Activated T-cell treated with anti-CD3 and anti-CD28 coated beads, Interleukin-2, amount 50 U/mL, for 72 hours (primary cell): ENCODE measurements at regions not wholly inside any gene's neighbourhood (a gene's known extent, or its start where the extent isn't known, plus 50 kb on each side); places are given as distances from the start of the nearest gene placed in this dataset.

Experiments used
- ATAC-seq, 2 donors: fragments of 150-1000 bp; cut with Tn5 transposase; replicated peaks in 1 of 2; 2 replicates each; pipeline ENCODE4 v1.10.0; 2021; ENCODE audit warnings: moderate library complexity in 2 of 2, mild to moderate bottlenecking in 1 of 2
- DNase-seq, 2 donors: peaks; one replicate each; pipeline ENCODE4 v3.0.0; 2021 to 2022; ENCODE audit warnings: mixed read lengths in 1 of 2
- H3K27ac Mint-ChIP-seq: one replicate; pipeline ENCODE4 v1.8.0; 2022; ENCODE audit warnings: mild to moderate bottlenecking, moderate library complexity, mixed read lengths
- H3K27me3 Mint-ChIP-seq: one replicate; pipeline ENCODE4 v1.8.0; 2022; ENCODE audit warnings: low read depth, mixed read lengths
- H3K36me3 Mint-ChIP-seq, 2 donors: one replicate each; pipeline ENCODE4 v1.8.0; 2022; ENCODE audit warnings: mixed read lengths in 2 of 2, mild to moderate bottlenecking in 1 of 2; ENCODE audit not compliant: insufficient read depth in 2 of 2
- H3K4me1 Mint-ChIP-seq: one replicate; pipeline ENCODE4 v1.8.0; 2022; ENCODE audit warnings: low read depth, mixed read lengths
- H3K4me3 Mint-ChIP-seq, 2 donors: one replicate each; pipeline ENCODE4 v1.8.0; 2022; ENCODE audit warnings: mild to moderate bottlenecking in 2 of 2, mixed read lengths in 2 of 2, moderate library complexity in 2 of 2
- H3K9me3 Mint-ChIP-seq, 2 donors: one replicate each; pipeline ENCODE4 v1.8.0; 2022; ENCODE audit warnings: mixed read lengths in 2 of 2

GRCh38 chr13:103941506-103942140 lies 875.4 kb upstream of the SLC10A2 start:
- Mint-ChIP-seq H3K36me3 (no peaks in the 10 kb centered on the region), H3K27ac (no peak overlapping the region), H3K27me3 (no peaks in the 10 kb centered on the region), H3K9me3 (peaks cover 0 to 2% of the 10 kb centered on the region in 2 donors), H3K4me1 (no peaks in the 10 kb centered on the region), H3K4me3 (no peak overlapping the region)
- DNase-seq (no peak), ATAC-seq (no peak)

- Mint-ChIP-seq H3K9me3 (no peaks in the 10 kb centered on the region), H3K36me3 (no peaks in the 10 kb centered on the region), H3K4me1 (no peaks in the 10 kb centered on the region), H3K27me3 (no peaks in the 10 kb centered on the region), H3K4me3 (no peak overlapping the region), H3K27ac (no peak overlapping the region)
- ATAC-seq: no peak
- no peak for DNase-seq
These were observed 868.9 kb upstream of the SLC10A2 start for GRCh38 chr13:103935117-103935516.

GRCh38 chr13:103931885-103932284 lies 865.7 kb upstream of the SLC10A2 start:
- no peaks in the 10 kb centered on the region for H3K27me3 Mint-ChIP-seq
- ATAC-seq (no peak), DNase-seq (no peak)
- no peak overlapping the region for H3K4me3 Mint-ChIP-seq
- H3K27ac Mint-ChIP-seq: no peak overlapping the region
- H3K36me3 Mint-ChIP-seq: no peaks in the 10 kb centered on the region
- H3K4me1 Mint-ChIP-seq: no peaks in the 10 kb centered on the region
- H3K9me3 Mint-ChIP-seq: no peaks in the 10 kb centered on the region

- Mint-ChIP-seq H3K27me3 (no peaks in the 10 kb centered on the region), H3K36me3 (no peaks in the 10 kb centered on the region), H3K4me3 (no peak overlapping the region), H3K4me1 (no peaks in the 10 kb centered on the region), H3K9me3 (no peaks in the 10 kb centered on the region), H3K27ac (no peak overlapping the region)
- DNase-seq: no peak
- ATAC-seq: no peak
These were observed 865.2 kb upstream of the SLC10A2 start for GRCh38 chr13:103931331-103931845.

GRCh38 chr13:103926118-103926517 lies 859.9 kb upstream of the SLC10A2 start:
- no peaks in the 10 kb centered on the region for H3K27me3 Mint-ChIP-seq
- no peak overlapping the region for H3K27ac Mint-ChIP-seq
- no peak for ATAC-seq
- H3K4me3 Mint-ChIP-seq: no peak overlapping the region
- no peak for DNase-seq
- H3K36me3 Mint-ChIP-seq: no peaks in the 10 kb centered on the region
- no peaks in the 10 kb centered on the region for H3K4me1 Mint-ChIP-seq
- peaks cover 0 to 3% of the 10 kb centered on the region in 2 donors for H3K9me3 Mint-ChIP-seq

GRCh38 chr13:103908911-103909310 lies 842.7 kb upstream of the SLC10A2 start:
- ATAC-seq (no peak), DNase-seq (no peak)
- no peaks in the 10 kb centered on the region for H3K27me3 Mint-ChIP-seq
- no peak overlapping the region for H3K27ac Mint-ChIP-seq
- H3K36me3 Mint-ChIP-seq: no peaks in the 10 kb centered on the region
- peaks cover 4% of the 10 kb centered on the region in 2 donors for H3K9me3 Mint-ChIP-seq
- no peaks in the 10 kb centered on the region for H3K4me1 Mint-ChIP-seq
- no peak overlapping the region for H3K4me3 Mint-ChIP-seq

GRCh38 chr13:103908274-103908673 lies 842.1 kb upstream of the SLC10A2 start:
- Mint-ChIP-seq H3K4me1 (no peaks in the 10 kb centered on the region), H3K4me3 (no peak overlapping the region), H3K36me3 (no peaks in the 10 kb centered on the region), H3K9me3 (peaks cover 4% of the 10 kb centered on the region in 2 donors), H3K27ac (no peak overlapping the region), H3K27me3 (no peaks in the 10 kb centered on the region)
- ATAC-seq (no peak), DNase-seq (no peak)

- H3K9me3 Mint-ChIP-seq: peaks cover 4 to 6% of the 10 kb centered on the region in 2 donors
- H3K27ac Mint-ChIP-seq: no peak overlapping the region
- no peak overlapping the region for H3K4me3 Mint-ChIP-seq
- ATAC-seq (no peak), DNase-seq (no peak)
- H3K36me3 Mint-ChIP-seq: no peaks in the 10 kb centered on the region
- H3K27me3 Mint-ChIP-seq: no peaks in the 10 kb centered on the region
- no peaks in the 10 kb centered on the region for H3K4me1 Mint-ChIP-seq
These were observed 837.6 kb upstream of the SLC10A2 start for GRCh38 chr13:103903790-103904189.

- Mint-ChIP-seq H3K27ac (no peak overlapping the region), H3K4me3 (no peak overlapping the region), H3K9me3 (peaks cover 0 to 4% of the 10 kb centered on the region in 2 donors), H3K36me3 (no peaks in the 10 kb centered on the region), H3K4me1 (no peaks in the 10 kb centered on the region), H3K27me3 (no peaks in the 10 kb centered on the region)
- ATAC-seq (no peak), DNase-seq (no peak)
These were observed 832.3 kb upstream of the SLC10A2 start for GRCh38 chr13:103898481-103898880.

- DNase-seq (no peak), ATAC-seq (no peak)
- Mint-ChIP-seq H3K4me3 (no peak overlapping the region), H3K9me3 (peaks cover 0 to 3% of the 10 kb centered on the region in 2 donors), H3K27ac (no peak overlapping the region), H3K36me3 (no peaks in the 10 kb centered on the region), H3K27me3 (no peaks in the 10 kb centered on the region), H3K4me1 (no peaks in the 10 kb centered on the region)
These were observed 829.8 kb upstream of the SLC10A2 start for GRCh38 chr13:103895835-103896531.

- no peak for ATAC-seq
- no peak overlapping the region for H3K27ac Mint-ChIP-seq
- no peak overlapping the region for H3K4me3 Mint-ChIP-seq
- no peaks in the 10 kb centered on the region for H3K4me1 Mint-ChIP-seq
- no peak for DNase-seq
- no peaks in the 10 kb centered on the region for H3K9me3 Mint-ChIP-seq
- no peaks in the 10 kb centered on the region for H3K27me3 Mint-ChIP-seq
- no peaks in the 10 kb centered on the region for H3K36me3 Mint-ChIP-seq
These were observed 828.4 kb upstream of the SLC10A2 start for GRCh38 chr13:103894626-103895025.

- Mint-ChIP-seq H3K36me3 (no peaks in the 10 kb centered on the region), H3K4me1 (no peaks in the 10 kb centered on the region), H3K9me3 (peaks cover 0 to 11% of the 10 kb centered on the region in 2 donors), H3K27ac (no peak overlapping the region), H3K27me3 (no peaks in the 10 kb centered on the region), H3K4me3 (no peak overlapping the region)
- DNase-seq: no peak
- ATAC-seq: no peak
These were observed 818.0 kb upstream of the SLC10A2 start for GRCh38 chr13:103884101-103884723.

- no peaks in the 10 kb centered on the region for H3K4me1 Mint-ChIP-seq
- ATAC-seq (no peak), DNase-seq (no peak)
- peaks cover 0 to 11% of the 10 kb centered on the region in 2 donors for H3K9me3 Mint-ChIP-seq
- H3K36me3 Mint-ChIP-seq: no peaks in the 10 kb centered on the region
- H3K27ac Mint-ChIP-seq: no peak overlapping the region
- no peaks in the 10 kb centered on the region for H3K27me3 Mint-ChIP-seq
- no peak overlapping the region for H3K4me3 Mint-ChIP-seq
These were observed 817.5 kb upstream of the SLC10A2 start for GRCh38 chr13:103883698-103884097.
